ENCODE measurements at regions not wholly inside any gene's neighbourhood (a gene's known extent, or its start where the extent isn't known, plus 50 kb on each side); places are given as distances from the start of the nearest gene placed in this dataset.
A peak's percentile ranks its signal among the peaks of the same experiment; 100 is the strongest.
"Not testable (repeated sequence)": the region's sequence is repeated elsewhere in the genome, so short reads cannot be mapped to it uniquely, and the experiment has no call there.

DNA sequence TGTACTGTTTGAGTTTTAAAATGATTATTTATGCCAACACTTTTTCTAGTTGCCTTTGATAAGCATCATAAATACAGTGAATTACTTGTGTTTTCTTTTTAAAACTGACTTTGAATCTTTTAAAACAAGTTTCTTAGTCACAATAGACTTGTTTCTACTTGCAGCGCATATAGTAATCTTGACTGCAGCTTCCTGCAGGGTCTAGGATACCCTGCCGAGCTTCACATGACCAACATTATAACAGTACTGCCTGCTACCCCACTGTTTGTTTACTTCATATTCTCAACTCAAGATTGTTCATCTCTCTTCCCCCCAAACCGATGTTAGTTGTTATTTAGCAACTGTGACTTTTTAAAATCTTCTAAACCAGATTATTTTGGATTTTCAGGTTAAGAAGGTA, 751.3 kb upstream of the NEGR1 start:
- no peak for DNase-seq

DNA sequence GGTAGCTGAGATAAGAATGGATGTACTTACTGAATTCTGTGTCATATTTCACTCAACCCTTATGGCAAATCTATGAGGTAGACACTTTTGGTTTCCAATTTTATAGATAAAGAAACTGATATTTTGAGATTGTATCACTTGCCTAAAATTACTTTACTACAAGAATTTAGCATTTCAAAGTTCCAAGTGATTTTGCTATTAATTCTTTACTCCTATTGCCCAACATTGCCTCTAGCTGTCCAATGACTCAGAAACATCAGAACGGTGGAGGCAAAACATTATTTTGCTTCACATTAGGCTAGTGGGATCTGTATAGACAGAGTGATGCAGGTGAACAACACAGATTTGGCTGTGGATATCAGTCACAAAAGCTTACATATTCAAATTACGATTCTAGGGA, 747.2 kb upstream of the NEGR1 start:
- DNase-seq = no peak

DNA sequence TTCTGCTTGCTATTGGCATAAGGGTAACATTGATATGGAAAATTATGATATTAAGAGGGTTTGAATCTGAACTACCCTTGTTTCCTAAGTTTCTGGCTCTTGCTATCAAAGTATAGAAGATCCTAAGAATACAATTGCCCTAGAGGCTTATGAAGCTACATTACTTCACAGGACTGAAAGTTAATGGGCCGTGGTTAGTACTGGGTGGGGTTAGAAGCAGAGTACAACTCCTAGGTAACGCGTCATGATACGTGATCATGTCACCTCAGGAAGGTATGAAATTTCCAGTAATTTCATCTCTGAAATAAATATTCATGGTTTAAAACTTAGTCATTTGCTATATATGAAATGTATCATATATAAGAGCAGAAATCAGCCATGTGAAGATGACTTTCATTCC, 743.8 kb upstream of the NEGR1 start:
- no peak for DNase-seq

GRCh38 chr1:73009938-73010337, 727.6 kb upstream of the NEGR1 start:
- no peak for DNase-seq

- DNase-seq = no peak
Measured at GRCh38 chr1:73009311-73009710, 727.0 kb upstream of the NEGR1 start.

- no peak for DNase-seq
Measured at GRCh38 chr1:72997624-72998023, 715.3 kb upstream of the NEGR1 start.

- no peak for DNase-seq
Measured at GRCh38 chr1:72997041-72997440, 714.7 kb upstream of the NEGR1 start.

DNA sequence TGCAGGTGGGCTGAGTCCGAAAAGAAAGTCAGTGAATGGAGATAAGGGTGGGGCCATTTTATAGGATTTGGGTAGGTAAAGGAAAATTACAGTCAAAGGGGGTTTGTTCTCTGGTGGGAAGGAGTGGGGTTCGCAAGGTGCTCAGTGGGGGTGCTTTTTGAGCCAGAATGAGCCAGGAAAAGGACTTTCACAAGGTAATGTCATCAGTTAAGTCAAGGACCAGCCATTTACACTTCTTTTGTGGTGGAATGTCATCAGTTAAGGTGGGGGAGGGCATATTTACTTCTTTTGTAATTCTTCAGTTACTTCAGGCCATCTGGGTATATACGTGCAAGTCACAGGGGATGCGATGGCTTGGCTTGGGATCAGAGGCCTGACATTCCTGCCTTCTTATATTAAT, 705.5 kb upstream of the NEGR1 start:
- not testable (repeated sequence) for DNase-seq

DNA sequence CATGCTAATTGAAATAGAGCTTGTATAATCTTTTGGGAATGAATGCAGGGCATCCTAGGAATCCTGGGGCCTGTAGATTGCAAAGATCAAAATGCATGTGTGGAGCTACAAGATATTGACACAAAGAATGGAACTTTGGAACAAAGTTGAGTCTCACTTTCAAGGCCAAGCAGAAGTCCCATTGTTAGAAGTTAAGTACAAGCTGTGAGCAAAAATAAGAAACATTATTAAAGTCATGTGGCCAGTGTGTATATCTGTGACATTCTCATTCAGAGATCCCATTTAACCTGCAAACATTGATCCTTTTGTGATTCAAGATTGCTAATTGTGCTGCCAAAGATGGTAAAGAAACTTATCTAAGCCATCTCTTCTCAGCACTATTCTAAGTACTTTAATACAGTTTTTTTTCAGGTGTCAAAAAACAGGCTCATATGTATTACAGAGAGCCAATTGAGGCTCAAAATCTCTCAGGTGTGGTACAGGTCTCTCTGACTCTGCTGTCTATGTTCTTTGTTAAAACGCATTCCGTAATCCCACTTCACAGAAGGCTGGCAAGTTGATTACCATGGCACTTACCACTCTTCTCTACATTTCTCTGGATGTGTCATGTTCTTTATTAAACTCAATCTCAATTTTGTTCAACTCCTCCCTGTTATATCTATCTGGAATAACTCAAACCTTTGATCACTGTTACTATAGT, 704.4 kb upstream of the NEGR1 start:
- DNase-seq = no peak

DNA sequence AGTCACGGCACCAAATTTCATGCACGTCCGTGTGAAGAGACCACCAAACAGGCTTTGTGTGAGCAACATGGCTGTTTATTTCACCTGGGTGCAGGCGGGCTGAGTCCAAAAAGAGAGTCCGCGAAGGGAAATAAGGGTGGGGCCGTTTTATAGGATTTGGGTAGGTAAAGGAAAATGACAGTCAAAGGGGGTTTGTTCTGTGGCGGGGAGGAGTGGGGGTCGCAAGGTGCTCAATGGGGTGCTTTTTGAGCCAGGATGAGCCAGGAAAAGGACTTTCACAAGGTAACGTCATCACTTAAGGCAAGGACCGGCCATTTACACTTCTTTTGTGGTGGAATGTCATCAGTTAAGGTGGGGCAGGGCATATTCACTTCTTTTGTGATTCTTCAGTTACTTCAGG, 702.7 kb upstream of the NEGR1 start:
- not testable (repeated sequence) for DNase-seq

- not testable (repeated sequence) for DNase-seq
Measured at GRCh38 chr1:72983011-72983410, 700.7 kb upstream of the NEGR1 start.

- DNase-seq = no peak
Measured at GRCh38 chr1:72969461-72969860, 687.1 kb upstream of the NEGR1 start.

DNA sequence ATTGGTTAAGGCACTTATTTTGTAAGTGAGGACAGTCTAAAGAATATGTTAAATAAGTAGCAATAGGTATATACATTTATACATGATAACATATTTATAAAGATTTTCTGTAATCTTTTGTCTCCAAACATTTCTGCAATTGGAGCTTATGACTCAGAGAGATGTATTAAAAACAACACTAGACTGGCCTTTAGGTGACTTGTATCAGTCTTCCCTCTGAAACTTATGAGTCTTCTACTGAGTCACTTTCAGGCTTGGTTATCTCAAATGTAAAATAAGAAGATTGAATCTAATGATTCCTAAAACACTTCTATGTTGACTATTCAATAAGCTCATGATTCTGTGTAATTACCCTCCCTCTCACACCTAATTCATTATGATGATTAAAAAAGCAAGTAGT, 672.6 kb upstream of the NEGR1 start:
- no peak for DNase-seq

DNA sequence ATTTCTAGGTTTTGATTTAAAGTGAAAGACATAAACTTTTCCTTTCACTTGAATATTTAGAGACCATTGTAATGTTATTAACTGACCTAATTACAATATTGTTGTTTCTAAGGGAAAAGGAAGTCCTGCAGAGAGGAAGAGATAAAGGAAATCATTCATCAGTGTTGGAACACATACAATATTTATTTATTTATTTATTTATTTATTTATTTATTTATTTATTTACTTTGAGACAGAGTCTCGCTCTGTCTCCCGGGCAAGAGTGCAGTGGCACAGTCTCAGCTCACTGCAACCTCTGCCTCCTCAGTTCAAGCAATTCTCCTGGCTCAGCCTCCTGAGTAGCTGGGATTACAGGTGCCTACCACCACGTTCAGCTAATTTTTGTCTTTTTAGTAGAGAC, 668.6 kb upstream of the NEGR1 start:
- not testable (repeated sequence) for DNase-seq

- DNase-seq = no peak
Measured at GRCh38 chr1:72946903-72947499, 664.7 kb upstream of the NEGR1 start.

DNA sequence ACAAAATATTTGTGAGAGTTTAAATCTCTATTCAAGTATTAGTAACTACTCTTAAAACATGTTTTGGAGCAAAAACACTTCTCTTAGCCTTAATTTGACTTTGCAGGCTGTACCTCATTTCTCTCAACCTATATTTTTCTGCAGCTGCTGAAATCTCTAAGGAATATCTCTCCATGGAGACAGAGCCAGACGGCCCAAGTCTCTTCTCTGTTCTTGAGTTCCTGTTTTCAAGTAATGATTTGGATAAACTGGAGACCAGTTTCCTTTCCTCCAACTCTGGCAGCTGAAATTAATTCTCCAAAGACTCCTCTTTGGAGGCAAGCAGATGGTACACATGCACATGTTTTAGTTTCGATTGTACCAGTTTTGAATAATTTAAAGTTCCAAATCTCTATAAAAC, 659.7 kb upstream of the NEGR1 start:
- DNase-seq = no peak

GRCh38 chr1:72938408-72938807, 656.1 kb upstream of the NEGR1 start:
- DNase-seq = no peak

DNA sequence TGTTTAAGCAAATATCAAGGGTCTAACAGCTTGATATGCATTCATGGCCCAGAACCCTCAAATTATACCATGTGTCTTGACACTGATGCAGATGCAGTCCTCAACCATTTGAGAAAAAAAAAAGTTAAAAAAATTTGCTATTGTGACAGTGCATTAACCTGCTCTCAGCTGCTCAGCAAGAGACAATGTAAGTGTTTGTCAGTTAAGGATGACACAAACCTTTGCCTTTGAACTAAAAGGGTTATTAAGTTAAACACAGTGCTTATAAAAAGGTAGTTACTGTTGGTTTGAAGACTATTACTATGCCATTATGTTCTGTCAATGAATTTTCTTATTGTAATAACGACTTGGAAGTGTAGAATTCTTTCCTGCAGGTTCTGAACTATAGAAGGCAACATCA, 655.6 kb upstream of the NEGR1 start:
- no peak for DNase-seq

- DNase-seq = no peak
Measured at GRCh38 chr1:72936942-72937341, 654.6 kb upstream of the NEGR1 start.

DNA sequence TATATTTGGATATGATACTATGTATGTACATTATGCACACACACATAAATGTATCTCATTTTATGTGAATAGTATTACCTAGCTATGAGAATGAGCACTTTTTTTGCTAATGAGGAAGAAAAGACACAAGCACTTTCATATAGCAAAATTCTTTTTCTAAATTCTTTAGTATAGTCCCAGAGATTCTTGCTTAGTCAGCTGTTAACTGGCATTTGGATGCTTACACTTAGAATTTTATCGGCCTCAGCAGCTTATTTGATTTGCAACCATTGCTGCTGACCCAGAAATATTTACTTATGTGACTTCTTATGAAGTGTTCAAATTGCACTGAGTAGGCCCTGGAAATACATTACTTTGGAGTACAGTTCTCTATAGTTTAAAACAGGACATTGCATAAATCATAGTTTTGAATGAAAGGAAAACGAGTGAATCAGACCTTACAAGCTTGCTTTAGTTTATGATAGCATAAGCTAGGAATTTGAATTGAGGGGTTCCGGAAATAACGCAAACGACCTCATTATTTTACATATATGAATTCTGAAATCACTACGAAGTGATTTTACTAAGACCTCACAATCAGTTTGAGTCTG, 653.9 kb upstream of the NEGR1 start:
- no peak for DNase-seq

- DNase-seq = no peak
Measured at GRCh38 chr1:72932025-72932424, 649.7 kb upstream of the NEGR1 start.

DNA sequence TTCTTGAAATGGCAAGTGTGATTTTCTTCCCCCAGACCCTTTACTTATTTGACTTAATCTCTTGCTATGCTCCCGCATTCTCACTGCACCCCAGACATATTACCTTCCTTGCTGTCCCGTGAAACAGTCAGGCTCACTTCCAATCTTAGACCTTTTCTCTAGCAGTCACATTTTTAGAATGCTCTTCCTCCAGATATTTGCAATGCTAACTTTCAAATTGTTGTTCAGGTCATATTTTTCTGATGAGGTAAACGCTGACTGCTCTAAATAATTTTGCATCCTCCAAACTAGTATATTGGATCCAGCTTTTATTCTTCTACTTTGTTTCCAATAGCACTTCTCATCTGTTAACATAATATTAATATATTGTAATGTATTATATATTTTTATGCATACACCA, 648.2 kb upstream of the NEGR1 start:
- no peak for DNase-seq

GRCh38 chr1:72918940-72919339, 636.6 kb upstream of the NEGR1 start:
- no peak for DNase-seq

DNA sequence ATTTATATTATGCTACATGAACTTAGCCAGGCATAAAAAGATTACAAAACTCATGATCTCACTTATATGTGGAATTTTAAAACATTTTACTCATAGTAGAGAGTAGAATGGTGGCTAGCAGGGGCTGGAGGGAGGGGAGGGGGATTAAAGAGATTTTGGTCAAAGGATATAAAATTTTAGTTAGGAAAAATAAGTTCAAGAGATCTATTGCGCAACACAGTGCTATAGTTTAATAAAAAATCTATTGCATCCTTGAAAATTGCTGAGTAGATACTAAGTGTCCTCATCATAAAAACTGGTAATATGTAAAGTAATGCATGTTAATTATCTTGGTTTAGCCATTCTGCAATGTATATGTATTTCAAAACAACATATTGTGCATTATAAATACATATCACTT, 635.6 kb upstream of the NEGR1 start:
- no peak for DNase-seq

DNA sequence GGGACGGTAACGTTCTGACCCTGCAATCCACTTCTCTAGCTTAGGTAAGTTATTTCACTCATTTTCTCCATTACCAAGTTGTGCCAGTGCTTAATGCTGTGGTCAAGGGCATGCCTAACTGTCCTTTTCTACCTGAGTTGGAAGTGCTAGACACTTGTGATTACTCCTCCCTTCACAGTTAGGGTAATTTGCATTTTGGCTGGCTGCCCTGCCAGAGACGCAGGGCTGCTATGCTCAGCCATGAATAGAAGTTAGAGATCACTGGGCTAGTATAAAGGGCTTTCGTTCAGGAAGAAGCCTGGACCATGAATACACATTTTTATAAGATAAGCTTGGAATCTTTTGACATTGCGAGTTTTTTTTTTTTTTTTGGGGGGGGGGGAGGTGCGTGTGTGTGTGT, 633.2 kb upstream of the NEGR1 start:
- DNase-seq = peak; percentile 78 to 93
